Thyroid gland (tissue), 4 donors: ENCODE measurements at regions not wholly inside any gene's neighbourhood (a gene's known extent, or its start where the extent isn't known, plus 50 kb on each side); places are given as distances from the start of the nearest gene placed in this dataset.

Source experiments
- CTCF ChIP-seq, 6 experiments: fragments of 200-600 bp in 3 of 6; fragments of 450-650 bp in 3 of 6; sonication (generic) in 3 of 6; IDR thresholded peaks; one replicate each; pipeline ENCODE4 v1.5.1; 2016 to 2019; ENCODE audit warnings: antibody characterized with exemption in 6 of 6, mild to moderate bottlenecking in 2 of 6, inconsistent platforms in 1 of 6, moderate library complexity in 1 of 6
- POLR2A ChIP-seq, 2 donors: fragments of 450-650 bp; IDR thresholded peaks; one replicate each; pipeline ENCODE4 v1.6.1; 2017; ENCODE audit warnings: antibody characterized with exemption in 2 of 2, mild to moderate bottlenecking in 2 of 2, moderate library complexity in 1 of 2

DNA sequence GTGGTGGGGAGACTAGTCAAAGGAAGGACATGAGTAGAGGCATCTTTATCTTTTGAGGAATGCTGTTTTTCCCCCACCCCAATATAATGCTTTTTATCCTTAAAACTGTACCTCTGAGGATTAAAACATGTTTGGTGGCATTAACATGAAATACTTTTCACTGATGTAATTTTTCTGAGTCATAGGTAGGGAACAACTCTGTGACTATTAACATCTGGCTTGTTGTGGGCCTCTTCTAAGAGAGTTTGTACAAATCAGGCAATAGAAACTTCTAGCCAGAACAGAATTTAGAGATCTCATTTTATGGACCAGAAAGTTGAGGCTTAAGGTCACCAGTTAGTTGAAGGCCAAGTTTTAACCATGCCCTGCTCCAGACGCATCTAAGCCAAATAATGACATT, 207.6 kb downstream of the SOX3 start:
- TF ChIP-seq CTCF (IDR thresholded peaks at IDR 0.05): no peak
- no peak for TF ChIP-seq POLR2A (IDR thresholded peaks at IDR 0.05)
